ENCODE measurements at regions not wholly inside any gene's neighbourhood (a gene's known extent, or its start where the extent isn't known, plus 50 kb on each side); places are given as distances from the start of the nearest gene placed in this dataset.

- Histone ChIP-seq H3K27ac (no peak overlapping the region), H3K9me3 (no peaks in the 10 kb centered on the region), H3K4me3 (no peak overlapping the region), H3K4me1 (no peaks in the 10 kb centered on the region), H3K36me3 (ENCODE audit: low read depth, missing control alignments) (no peaks in the 10 kb centered on the region), H3K27me3 (no peaks in the 10 kb centered on the region)
- TF ChIP-seq CTCF (IDR thresholded peaks at IDR 0.05) (no peak), POLR2A (IDR thresholded peaks at IDR 0.05) (no peak)
- 87 to 95% methylated on average over 2 of the region's 2 CpGs for WGBS, 2 donors
- no peak for DNase-seq
- intact Hi-C loops (cut with DNase I; ENCODE audit: low total_unique reads): no loop called here
These were observed 117.8 kb upstream of the FAM20A start for GRCh38 chr17:68718926-68719325.

GRCh38 chr17:68718465-68718864, 117.3 kb upstream of the FAM20A start:
- Histone ChIP-seq H3K27ac (no peak overlapping the region), H3K36me3 (ENCODE audit: low read depth, missing control alignments) (no peaks in the 10 kb centered on the region), H3K27me3 (no peaks in the 10 kb centered on the region), H3K9me3 (no peaks in the 10 kb centered on the region), H3K4me3 (no peak overlapping the region), H3K4me1 (no peaks in the 10 kb centered on the region)
- TF ChIP-seq CTCF (IDR thresholded peaks at IDR 0.05) (no peak), POLR2A (IDR thresholded peaks at IDR 0.05) (no peak)
- DNase-seq: no peak
- intact Hi-C loops (cut with DNase I; ENCODE audit: low total_unique reads): no loop called here

GRCh38 chr17:68714676-68715075, 113.5 kb upstream of the FAM20A start:
- no peaks in the 10 kb centered on the region for H3K9me3 ChIP-seq
- no peak overlapping the region for H3K27ac ChIP-seq
- H3K36me3 ChIP-seq (ENCODE audit: low read depth, missing control alignments): no peaks in the 10 kb centered on the region
- H3K4me3 ChIP-seq: no peak overlapping the region
- TF ChIP-seq POLR2A (IDR thresholded peaks at IDR 0.05) (no peak), CTCF (IDR thresholded peaks at IDR 0.05) (no peak)
- no peak for DNase-seq
- no peaks in the 10 kb centered on the region for H3K27me3 ChIP-seq
- peaks cover 3% of the 10 kb centered on the region for H3K4me1 ChIP-seq
- intact Hi-C loops (cut with DNase I; ENCODE audit: low total_unique reads): no loop called here
- WGBS, 2 donors: 80 to 86% methylated on average over 2 of the region's 2 CpGs

GRCh38 chr17:68711858-68712257, 110.7 kb upstream of the FAM20A start:
- H3K36me3 ChIP-seq (ENCODE audit: low read depth, missing control alignments): no peaks in the 10 kb centered on the region
- 31 to 34% methylated on average over 4 of the region's 4 CpGs for WGBS, 2 donors
- H3K27ac ChIP-seq: no peak overlapping the region
- H3K4me1 ChIP-seq: peaks cover 3% of the 10 kb centered on the region
- H3K27me3 ChIP-seq: no peaks in the 10 kb centered on the region
- TF ChIP-seq CTCF (IDR thresholded peaks at IDR 0.05) (no peak), POLR2A (IDR thresholded peaks at IDR 0.05) (no peak)
- no peak for DNase-seq
- no peaks in the 10 kb centered on the region for H3K9me3 ChIP-seq
- H3K4me3 ChIP-seq: no peak overlapping the region
- intact Hi-C loops (cut with DNase I; ENCODE audit: low total_unique reads): no loop called here

GRCh38 chr17:68710976-68711375, 109.8 kb upstream of the FAM20A start:
- TF ChIP-seq POLR2A (IDR thresholded peaks at IDR 0.05): no peak
- no peak for TF ChIP-seq CTCF (IDR thresholded peaks at IDR 0.05)
- H3K27ac ChIP-seq: peak overlapping the region in 1 of 2 donors; percentile 69
- DNase-seq: no peak
- H3K4me1 ChIP-seq: peaks cover 3% of the 10 kb centered on the region
- H3K36me3 ChIP-seq (ENCODE audit: low read depth, missing control alignments): no peaks in the 10 kb centered on the region
- no peaks in the 10 kb centered on the region for H3K9me3 ChIP-seq
- H3K27me3 ChIP-seq: no peaks in the 10 kb centered on the region
- intact Hi-C loops (cut with DNase I; ENCODE audit: low total_unique reads): no loop called here
- WGBS, 2 donors: 88 to 92% methylated on average over 1 of the region's 1 CpG
- no peak overlapping the region for H3K4me3 ChIP-seq

Measured in testis (tissue), 2 donors.